Activated CD4-positive, alpha-beta T cell treated with anti-CD3 and anti-CD28 coated beads for 36 hours (primary cell): ENCODE measurements at regions not wholly inside any gene's neighbourhood (a gene's known extent, or its start where the extent isn't known, plus 50 kb on each side); places are given as distances from the start of the nearest gene placed in this dataset.

Experiments used
- ATAC-seq: fragments of 200-7000 bp; cut with Tn5 transposase; one replicate; pipeline ENCODE4 v1.10.0; 2021; ENCODE audit warnings: mild to moderate bottlenecking, moderate library complexity
- CTCF ChIA-PET: fragments of 350-600 bp; sonication (Branson Sonifier 250); formaldehyde crosslinking; loops from one replicate; lab custom pipeline; 2021; ENCODE audit warnings: antibody characterized with exemption; lab: Charles Lee
- POLR2A ChIA-PET: fragments of 350-600 bp; sonication (Branson Sonifier 250); formaldehyde crosslinking; loops from one replicate; lab custom pipeline; 2021; ENCODE audit warnings: antibody characterized with exemption, inconsistent platforms; lab: Charles Lee
- DNase-seq: peaks from one replicate; pipeline ENCODE4 v3.0.0-alpha.2; 2020
- H3K27ac Mint-ChIP-seq: one replicate; pipeline ENCODE4 v1.8.0; 2021; ENCODE audit warnings: mixed read lengths
- H3K27me3 Mint-ChIP-seq: one replicate; pipeline ENCODE4 v1.8.0; 2021; ENCODE audit warnings: mixed read lengths
- H3K36me3 Mint-ChIP-seq: one replicate; pipeline ENCODE4 v1.8.0; 2021; ENCODE audit warnings: low read depth, mixed read lengths
- H3K4me1 Mint-ChIP-seq: one replicate; pipeline ENCODE4 v1.8.0; 2021; ENCODE audit warnings: mixed read lengths
- H3K4me3 Mint-ChIP-seq: one replicate; pipeline ENCODE4 v1.8.0; 2021; ENCODE audit warnings: mild to moderate bottlenecking, moderate library complexity, mixed read lengths
- H3K9me3 Mint-ChIP-seq: one replicate; pipeline ENCODE4 v1.8.0; 2021; ENCODE audit warnings: low read depth, mixed read lengths
- intact Hi-C, 2 experiments: fragments of 100-400 bp; cut with DNase I in 1 of 2; cut with micrococcal nuclease in 1 of 2; formaldehyde crosslinking; loops; one replicate each; pipeline versions ENCODE4 v1.14.2 to v1.15.1; 2022 to 2024; cut with DNase I, micrococcal nuclease

DNA sequence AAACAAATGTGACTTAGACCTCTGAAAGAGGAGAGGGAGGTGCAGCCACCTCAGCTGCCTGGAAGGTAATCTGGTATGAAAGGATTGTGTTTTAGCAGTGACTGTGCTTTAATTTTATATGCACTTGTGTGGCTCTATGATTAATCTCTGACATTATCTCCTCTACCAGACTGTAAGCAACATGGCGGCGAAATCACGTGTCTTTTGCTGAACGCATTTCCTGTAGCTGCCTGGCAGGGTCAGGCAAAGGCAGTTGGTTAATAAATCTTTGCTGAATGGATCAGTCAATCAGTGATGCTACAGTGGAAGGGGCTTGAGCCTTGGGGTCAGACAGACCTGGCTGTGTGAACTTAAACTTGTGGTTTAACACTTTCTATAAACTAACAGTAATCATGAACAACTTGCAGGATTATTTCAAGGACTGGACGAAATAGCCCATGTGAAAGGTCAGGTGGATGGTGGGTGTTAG lies 96.9 kb downstream of the ADSS2 start:
- peak; percentile 21 for ATAC-seq
- ChIA-PET POLR2A (no interaction called here), CTCF (interaction anchor here (0.5 to 1.6 kb wide), 2 partner anchors 56 to 384 kb away, joined by 4 read pairs; no protein-coding TSS in a partner anchor)
- no peaks in the 10 kb centered on the region for H3K27me3 Mint-ChIP-seq
- H3K9me3 Mint-ChIP-seq = no peaks in the 10 kb centered on the region
- intact Hi-C loops = loop anchor here in 1 of 2 experiments (2.0 kb wide), 1 partner anchor 36 kb away; no protein-coding TSS in a partner anchor
- H3K27ac Mint-ChIP-seq = no peak overlapping the region
- DNase-seq = peak; percentile 18
- H3K4me3 Mint-ChIP-seq = no peak overlapping the region
- no peaks in the 10 kb centered on the region for H3K36me3 Mint-ChIP-seq
- H3K4me1 Mint-ChIP-seq = peaks cover 17% of the 10 kb centered on the region

DNA sequence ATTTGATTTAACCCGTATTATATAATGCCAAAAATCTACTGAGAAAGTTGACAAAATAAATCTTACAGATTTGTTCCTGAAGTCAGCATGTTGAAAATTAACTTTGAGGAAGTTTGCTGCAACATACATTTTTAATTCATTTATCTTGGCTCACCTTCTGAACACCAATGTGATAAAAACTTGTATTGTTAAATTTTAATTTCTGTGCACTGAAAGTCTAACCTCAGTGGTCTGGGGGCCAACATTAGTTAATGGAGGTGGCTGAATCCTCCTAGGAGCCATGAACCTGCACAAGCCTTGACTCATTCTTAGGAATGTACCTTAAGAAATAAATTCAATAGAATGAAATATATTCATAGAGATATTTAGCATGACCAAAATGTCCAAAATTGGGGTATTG lies 95.3 kb downstream of the ADSS2 start:
- POLR2A ChIA-PET = no interaction called here
- H3K4me3 Mint-ChIP-seq = no peak overlapping the region
- peaks cover 13% of the 10 kb centered on the region for H3K4me1 Mint-ChIP-seq
- ATAC-seq (no peak), DNase-seq (no peak)
- H3K27ac Mint-ChIP-seq = no peak overlapping the region
- no peaks in the 10 kb centered on the region for H3K36me3 Mint-ChIP-seq
- intact Hi-C loops = no loop called here
- CTCF ChIA-PET = no interaction called here
- no peaks in the 10 kb centered on the region for H3K27me3 Mint-ChIP-seq
- no peaks in the 10 kb centered on the region for H3K9me3 Mint-ChIP-seq
